HepG2 (cell line): ENCODE measurements at regions not wholly inside any gene's neighbourhood (a gene's known extent, or its start where the extent isn't known, plus 50 kb on each side); places are given as distances from the start of the nearest gene placed in this dataset.

ENCODE experiments used
- ATAC-seq: fragments of 200-7000 bp; cut with Tn5 transposase; 3 replicates; pipeline ENCODE4 v1.9.1; 2020; ENCODE audit warnings: mild to moderate bottlenecking, moderate library complexity
- BruUV-seq: library from RNA; stranded (reverse); fragments of 400-500 nt; replicated peaks from 2 replicates; lab custom pipeline; 2021; lab: Mats Ljungman, UMichigan
- CTCF ChIA-PET: fragments of 300-600 bp; formaldehyde crosslinking; extraction: SDS; loops from one replicate; lab custom pipeline; 2021; ENCODE audit warnings: low total read pairs, inconsistent platforms, low intra/inter-chr PET ratio; lab: Yijun Ruan, JAX
- POLR2A ChIA-PET: fragments of 350-600 bp; sonication (Branson Sonifier 250); formaldehyde crosslinking; loops from one replicate; lab custom pipeline; 2020; ENCODE audit warnings: antibody characterized with exemption, inconsistent platforms; lab: Yijun Ruan, JAX
- DNase-seq: peaks from one replicate; pipeline ENCODE4 v3.0.0-alpha.2; 2015; ENCODE audit warnings: low spot score
- FAIRE-seq: peaks from 3 replicates; lab custom pipeline; 2011; peaks lifted over from hg19 to GRCh38; lab: Jason Lieb, UNC
- H2AFZ ChIP-seq: one replicate; pipeline ENCODE4 v1.6.1; 2011; ENCODE audit warnings: low read length, inconsistent platforms
- H3K27ac ChIP-seq: fragments of 300-600 bp; 3 replicates; pipeline ENCODE4 v1.8.0; 2011; ENCODE audit warnings: mixed run types, mild to moderate bottlenecking, mixed read lengths, low read length, inconsistent platforms; ENCODE audit not compliant: insufficient read depth; ENCODE audit errors: extremely low read length
- H3K27me3 ChIP-seq, 2 experiments: fragments of 200-600 bp in 1 of 2; 2 replicates in 1 of 2; 3 replicates in 1 of 2; pipeline versions ENCODE4 v1.6.0 to v1.8.0; 2011; ENCODE audit warnings: low read length in 2 of 2, mild to moderate bottlenecking in 2 of 2, moderate library complexity in 2 of 2, inconsistent platforms in 1 of 2; ENCODE audit not compliant: insufficient read depth in 2 of 2, control insufficient read depth in 1 of 2
- H3K36me3 ChIP-seq, 2 experiments: fragments of 200-600 bp in 1 of 2; replicated peaks in 1 of 2; 2 replicates in 1 of 2; 3 replicates in 1 of 2; pipeline versions ENCODE4 v1.5.1 to v1.8.0; 2011; ENCODE audit warnings: low read length in 2 of 2, inconsistent platforms in 1 of 2; ENCODE audit not compliant: insufficient read depth in 2 of 2, control insufficient read depth in 1 of 2
- H3K4me1 ChIP-seq: 2 replicates; pipeline ENCODE4 v1.5.1; 2012; ENCODE audit warnings: low read length, inconsistent platforms; ENCODE audit not compliant: insufficient read depth
- H3K4me2 ChIP-seq: 2 replicates; pipeline ENCODE4 v1.6.0; 2011; ENCODE audit warnings: low read depth, low read length, inconsistent platforms
- H3K4me3 ChIP-seq, 3 experiments: fragments of 200-600 bp in 1 of 3; sonication (generic), shearing (Covaris generic) in 1 of 3; replicated peaks in 1 of 3; 2 replicates each; pipeline ENCODE4 v1.5.1; 2011 to 2016; ENCODE audit warnings: low read length in 3 of 3, inconsistent platforms in 2 of 3, low read depth in 2 of 3, mild to moderate bottlenecking in 2 of 3, control low read depth in 1 of 3, mixed read lengths in 1 of 3; ENCODE audit not compliant: insufficient read depth in 1 of 3
- H3K79me2 ChIP-seq: one replicate; pipeline ENCODE4 v1.6.1; 2011; ENCODE audit warnings: low read length, inconsistent platforms; ENCODE audit not compliant: insufficient read depth
- H3K9ac ChIP-seq: 2 replicates; pipeline ENCODE4 v1.6.0; 2011; ENCODE audit warnings: mild to moderate bottlenecking, low read depth, low read length, inconsistent platforms; ENCODE audit not compliant: insufficient read depth
- H3K9me3 ChIP-seq: 2 replicates; pipeline ENCODE4 v1.5.1; 2012; ENCODE audit warnings: mild to moderate bottlenecking, low read length
- H4K20me1 ChIP-seq: 2 replicates; pipeline ENCODE4 v1.6.0; 2011; ENCODE audit warnings: inconsistent platforms, mild to moderate bottlenecking, low read length, moderate library complexity; ENCODE audit not compliant: insufficient read depth
- CHD2 ChIP-seq: IDR thresholded peaks from 2 replicates; pipeline ENCODE4 v1.6.1; 2011; ENCODE audit warnings: low read depth, low read length, improper control_type of control experiment
- DBP ChIP-seq: sonication (generic); formaldehyde crosslinking; IDR thresholded peaks from 2 replicates; pipeline ENCODE4 v1.4.0; 2020; ENCODE audit warnings: missing genetic modification reagents; ENCODE audit errors: not compliant biosample characterization
- HMGXB4 ChIP-seq, 2 experiments: sonication (generic) in 1 of 2; formaldehyde crosslinking in 1 of 2; IDR thresholded peaks; 2 replicates each; pipeline versions ENCODE4 v1.4.0 to v1.6.1; 2018 to 2020; ENCODE audit warnings: missing genetic modification reagents in 2 of 2, borderline replicate concordance in 1 of 2, low read depth in 1 of 2, mild to moderate bottlenecking in 1 of 2, missing biosample characterization in 1 of 2
- MAX ChIP-seq: IDR thresholded peaks from 2 replicates; pipeline ENCODE4 v1.6.1; 2012; ENCODE audit warnings: inconsistent platforms
- NBN ChIP-seq: fragments of 450-650 bp; conservative IDR thresholded peaks from 2 replicates; pipeline ENCODE4 v1.6.1; 2017
- SETDB1 ChIP-seq: sonication (generic); formaldehyde crosslinking; IDR thresholded peaks from 2 replicates; pipeline ENCODE4 v1.5.1; 2020; ENCODE audit warnings: missing genetic modification reagents, mild to moderate bottlenecking, borderline replicate concordance
- ZNF496 ChIP-seq: sonication (generic); formaldehyde crosslinking; IDR thresholded peaks from 2 replicates; pipeline ENCODE4 v1.8.1; 2023; ENCODE audit warnings: mild to moderate bottlenecking, moderate library complexity, missing genetic modification reagents; ENCODE audit not compliant: insufficient replicate concordance
- ZNF572 ChIP-seq: sonication (generic); formaldehyde crosslinking; IDR thresholded peaks from 2 replicates; pipeline ENCODE4 v1.5.1; 2020; ENCODE audit warnings: mild to moderate bottlenecking, missing genetic modification reagents
- ZNF724P ChIP-seq: sonication (generic); formaldehyde crosslinking; IDR thresholded peaks from 2 replicates; pipeline ENCODE4 v1.8.0; 2022; ENCODE audit warnings: missing genetic modification reagents, borderline replicate concordance
- WGBS: methylation state at CpG from one replicate; pipeline ENCODE4 v1.1.6; 2017; ENCODE audit warnings: low lambda C conversion rate; 5-methylcytosine and 5-hydroxymethylcytosine counted together
- in situ Hi-C: cut with HindIII; loops from 2 replicates; pipeline ENCODE4 v1.10.0; 2017; ENCODE audit warnings: low pct_unique_long_range_greater_than_20kb; ENCODE audit not compliant: extremely low pct_ligation_motif_present
- intact Hi-C: fragments of 100-400 bp; cut with micrococcal nuclease; formaldehyde crosslinking; loops from one replicate; pipeline ENCODE4 v1.10.0; 2022; ENCODE audit not compliant: unreplicated experiment

GRCh38 chr6:141402489-141402888 lies 730.2 kb upstream of the GJE1 start:
- no peak for TF ChIP-seq HMGXB4 (CRISPR knock-in tag; IDR thresholded peaks at IDR 0.05; ENCODE audit: borderline replicate concordance in 1 of 2, low read depth in 1 of 2)
- no peak for DNase-seq
- no peaks in the 10 kb centered on the region for H3K27me3 ChIP-seq
- in situ Hi-C loops (no loop called here), intact Hi-C loops (no loop called here)
- H3K27ac ChIP-seq, result no peak overlapping the region
- WGBS, result under 1% methylated on average over 2 of the region's 2 CpGs
- ChIA-PET POLR2A (no interaction called here), CTCF (no interaction called here)
- H2AFZ ChIP-seq, result no peak overlapping the region
- no peaks in the 10 kb centered on the region for H3K79me2 ChIP-seq
- ATAC-seq, result no peak
- H3K4me2 ChIP-seq, result no peak overlapping the region
- H3K4me1 ChIP-seq, result no peaks in the 10 kb centered on the region
- H4K20me1 ChIP-seq, result no peaks in the 10 kb centered on the region
- H3K9me3 ChIP-seq, result peaks cover under 1% of the 10 kb centered on the region; the same call in 1 of the 2 replicates
- no peak for FAIRE-seq
- H3K4me3 ChIP-seq, result no peak overlapping the region
- H3K9ac ChIP-seq, result no peak overlapping the region
- no peaks in the 10 kb centered on the region for H3K36me3 ChIP-seq
- no TSS peak for BruUV-seq

GRCh38 chr6:141401851-141402250 lies 730.9 kb upstream of the GJE1 start:
- BruUV-seq, result no TSS peak
- ChIA-PET POLR2A (no interaction called here), CTCF (no interaction called here)
- no peak overlapping the region for H3K9ac ChIP-seq
- WGBS, result 63% methylated on average over 3 of the region's 3 CpGs
- DNase-seq, result no peak
- no peak for FAIRE-seq
- no peaks in the 10 kb centered on the region for H3K9me3 ChIP-seq
- no peak overlapping the region for H3K4me3 ChIP-seq
- H3K4me1 ChIP-seq, result no peaks in the 10 kb centered on the region
- no peak overlapping the region for H3K27ac ChIP-seq
- no peaks in the 10 kb centered on the region for H3K79me2 ChIP-seq
- no peaks in the 10 kb centered on the region for H3K27me3 ChIP-seq
- intact Hi-C loops (no loop called here), in situ Hi-C loops (no loop called here)
- H3K36me3 ChIP-seq, result no peaks in the 10 kb centered on the region
- ATAC-seq, result no peak
- H4K20me1 ChIP-seq, result no peaks in the 10 kb centered on the region
- no peak overlapping the region for H3K4me2 ChIP-seq
- no peak overlapping the region for H2AFZ ChIP-seq
- TF ChIP-seq NBN (no peak), ZNF572 (CRISPR knock-in tag) (no peak), ZNF496 (no peak), SETDB1 (CRISPR knock-in tag) (no peak), CHD2 (no peak), ZNF724P (CRISPR knock-in tag) (no peak), MAX (no peak), DBP (no peak)
